SK-N-SH (cell line): ENCODE measurements at regions not wholly inside any gene's neighbourhood (a gene's known extent, or its start where the extent isn't known, plus 50 kb on each side); places are given as distances from the start of the nearest gene placed in this dataset.

Experiments
- CTCF ChIA-PET: fragments of 300-600, 350-600 bp; formaldehyde crosslinking; extraction: SDS; loops from one replicate; lab custom pipeline; 2021; lab: Yijun Ruan, JAX
- POLR2A ChIA-PET: fragments of 350-600 bp; sonication (Branson Sonifier 250); formaldehyde crosslinking; extraction: SDS; loops from one replicate; lab custom pipeline; 2020; ENCODE audit warnings: antibody characterized with exemption, inconsistent platforms; lab: Yijun Ruan, JAX
- DNase-seq: peaks from one replicate; pipeline ENCODE4 v3.0.0; 2012
- H2AFZ ChIP-seq: fragments of 200-600 bp; sonication (generic); 2 replicates; pipeline ENCODE4 v1.8.1; 2016; ENCODE audit warnings: antibody characterized with exemption, mild to moderate bottlenecking, low read depth
- H3F3A ChIP-seq: fragments of 200-600 bp; sonication (generic); replicated peaks from 2 replicates; pipeline ENCODE3; 2016; ENCODE audit warnings: antibody characterized with exemption, mild to moderate bottlenecking; ENCODE audit not compliant: insufficient read depth
- H3K27ac ChIP-seq, 2 experiments: fragments of 200-500 bp in 1 of 2; fragments of 200-600 bp in 1 of 2; sonication (Bioruptor generic) in 1 of 2; sonication (generic), shearing (Covaris generic) in 1 of 2; 2 replicates each; pipeline versions ENCODE4 v1.5.1 to v1.6.1; 2014 to 2016; ENCODE audit warnings: low read depth in 2 of 2, inconsistent platforms in 1 of 2, low read length in 1 of 2, mild to moderate bottlenecking in 1 of 2, mixed read lengths in 1 of 2
- H3K27me3 ChIP-seq: fragments of 200-600 bp; sonication (generic), shearing (Covaris generic); 2 replicates; pipeline ENCODE4 v1.6.1; 2016; ENCODE audit warnings: mixed run types; ENCODE audit not compliant: insufficient read depth
- H3K36me3 ChIP-seq, 2 experiments: fragments of 200-500 bp in 1 of 2; fragments of 200-600 bp in 1 of 2; sonication (Bioruptor generic) in 1 of 2; sonication (generic) in 1 of 2; replicated peaks in 1 of 2; 2 replicates each; pipeline versions ENCODE3 to v1.5.1; 2014 to 2016; ENCODE audit warnings: low read length in 1 of 2, mild to moderate bottlenecking in 1 of 2; ENCODE audit not compliant: insufficient read depth in 2 of 2, control insufficient read depth in 1 of 2
- H3K4me1 ChIP-seq, 2 experiments: fragments of 200-500 bp in 1 of 2; fragments of 200-600 bp in 1 of 2; sonication (Bioruptor generic) in 1 of 2; sonication (generic), shearing (Covaris generic) in 1 of 2; 2 replicates each; pipeline versions ENCODE4 v1.5.1 to v1.6.1; 2014 to 2016; ENCODE audit warnings: low read depth in 1 of 2, low read length in 1 of 2, mixed run types in 1 of 2; ENCODE audit not compliant: insufficient read depth in 2 of 2, control insufficient read depth in 1 of 2
- H3K4me2 ChIP-seq: fragments of 200-600 bp; sonication (generic), shearing (Covaris generic); 2 replicates; pipeline ENCODE4 v1.6.1; 2017; ENCODE audit warnings: mixed run types
- H3K4me3 ChIP-seq, 2 experiments: fragments of 200-500 bp in 1 of 2; fragments of 200-600 bp in 1 of 2; sonication (Bioruptor generic) in 1 of 2; sonication (generic), shearing (Covaris generic) in 1 of 2; 2 replicates each; pipeline versions ENCODE4 v1.5.1 to v1.8.1; 2014 to 2016; ENCODE audit warnings: low read depth in 2 of 2, inconsistent platforms in 1 of 2, low read length in 1 of 2, mild to moderate bottlenecking in 1 of 2, mixed read lengths in 1 of 2, moderate library complexity in 1 of 2
- H3K79me2 ChIP-seq: fragments of 200-600 bp; sonication (generic); 2 replicates; pipeline ENCODE4 v1.8.1; 2017; ENCODE audit warnings: mild to moderate bottlenecking; ENCODE audit not compliant: insufficient read depth
- H3K9ac ChIP-seq: fragments of 200-600 bp; sonication (generic); 2 replicates; pipeline ENCODE4 v1.6.1; 2017; ENCODE audit warnings: mixed run types
- H3K9me2 ChIP-seq: fragments of 200-600 bp; sonication (generic); 2 replicates; pipeline ENCODE4 v1.6.1; 2017; ENCODE audit warnings: mixed run types
- H3K9me3 ChIP-seq: fragments of 200-600 bp; sonication (generic); 2 replicates; pipeline ENCODE4 v1.6.1; 2017; ENCODE audit warnings: mixed run types, mild to moderate bottlenecking, moderate library complexity
- H4K20me1 ChIP-seq: fragments of 200-600 bp; sonication (generic); 2 replicates; pipeline ENCODE4 v1.6.1; 2017; ENCODE audit warnings: mild to moderate bottlenecking, mixed run types; ENCODE audit not compliant: insufficient read depth
- CHD2 ChIP-seq: fragments of 150-350 bp; IDR thresholded peaks from 2 replicates; pipeline ENCODE4 v1.6.1; 2018; ENCODE audit warnings: low read length; ENCODE audit not compliant: partially characterized antibody
- EZH2phosphoT487 ChIP-seq: fragments of 200-600 bp; sonication (generic); IDR thresholded peaks from 2 replicates; pipeline ENCODE4 v1.6.1; 2017; ENCODE audit warnings: low read depth, mixed run types, mild to moderate bottlenecking, antibody characterized with exemption, moderate library complexity, borderline replicate concordance
- FOSL2 ChIP-seq: IDR thresholded peaks from 2 replicates; pipeline ENCODE4 v1.4.0; 2012; ENCODE audit warnings: low read depth, mild to moderate bottlenecking, moderate library complexity, borderline replicate concordance
- GABPA ChIP-seq: IDR thresholded peaks from 2 replicates; pipeline ENCODE4 v1.4.0; 2012; ENCODE audit warnings: low read depth, mild to moderate bottlenecking
- GATA2 ChIP-seq: sonication (generic); formaldehyde crosslinking; IDR thresholded peaks from 2 replicates; pipeline ENCODE4 v1.5.0; 2020; ENCODE audit warnings: mild to moderate bottlenecking, missing genetic modification reagents
- NFIC ChIP-seq: IDR thresholded peaks from 2 replicates; pipeline ENCODE4 v1.4.0; 2012; ENCODE audit warnings: borderline replicate concordance
- NRF1 ChIP-seq: IDR thresholded peaks from 2 replicates; pipeline ENCODE4 v1.6.1; 2012; ENCODE audit warnings: low read depth, mild to moderate bottlenecking, low read length
- PBX3 ChIP-seq: IDR thresholded peaks from 2 replicates; pipeline ENCODE4; 2012
- RAD21 ChIP-seq: IDR thresholded peaks from 2 replicates; pipeline ENCODE4 v1.6.1; 2012; ENCODE audit warnings: mild to moderate bottlenecking, low read length
- RCOR1 ChIP-seq: fragments of 150-350 bp; IDR thresholded peaks from 2 replicates; pipeline ENCODE4 v1.6.1; 2017; ENCODE audit warnings: antibody characterized with exemption, low read length
- REST ChIP-seq: IDR thresholded peaks from 2 replicates; pipeline ENCODE4 v1.6.1; 2012; ENCODE audit warnings: mild to moderate bottlenecking, low read depth, low read length, moderate library complexity
- RFX5 ChIP-seq: IDR thresholded peaks from 2 replicates; pipeline ENCODE4 v1.6.1; 2012; ENCODE audit warnings: mild to moderate bottlenecking, improper control_type of control experiment, low read length
- RXRA ChIP-seq: IDR thresholded peaks from 2 replicates; pipeline ENCODE4 v1.4.0; 2012; ENCODE audit warnings: low read depth, mild to moderate bottlenecking, borderline replicate concordance
- SIN3A ChIP-seq: IDR thresholded peaks from 2 replicates; pipeline ENCODE4 v1.6.1; 2012; ENCODE audit warnings: low read depth, mild to moderate bottlenecking, low read length, moderate library complexity, borderline replicate concordance
- TAF1 ChIP-seq: IDR thresholded peaks from 2 replicates; pipeline ENCODE4 v1.6.1; 2012; ENCODE audit warnings: low read depth, mild to moderate bottlenecking, low read length, moderate library complexity, borderline replicate concordance
- USF2 ChIP-seq: fragments of 150-350 bp; IDR thresholded peaks from 2 replicates; pipeline ENCODE4 v1.6.1; 2017; ENCODE audit warnings: antibody characterized with exemption, low read length, low read depth, borderline replicate concordance
- WGBS: methylation state at CpG from one replicate; pipeline ENCODE4 v1.1.6; 2017; ENCODE audit warnings: low lambda C conversion rate; 5-methylcytosine and 5-hydroxymethylcytosine counted together

DNA sequence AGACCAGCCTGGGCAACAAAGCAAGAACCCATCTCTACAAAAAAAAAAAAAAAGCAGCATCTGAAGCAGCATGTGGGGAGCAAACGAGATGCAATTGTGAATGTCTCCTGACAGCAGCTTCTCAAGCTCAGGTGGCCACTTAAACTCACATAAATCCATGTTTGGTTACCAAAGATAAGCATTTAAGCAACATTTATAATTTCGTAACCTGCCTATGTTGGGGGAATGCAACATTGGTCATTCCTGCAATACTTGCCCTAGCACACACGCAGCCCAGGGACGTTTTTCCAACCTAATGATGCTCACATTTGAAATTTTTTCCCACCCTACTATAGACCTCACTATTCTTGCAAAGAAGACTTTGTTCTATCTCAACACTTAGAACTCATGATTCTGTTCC lies 113.3 kb downstream of the ZFP64 start:
- peaks cover 0 to 7% of the 10 kb centered on the region in 2 experiments; a peak in 1 of 4 replicates for H3K4me1 ChIP-seq
- H3K9me2 ChIP-seq: no peaks in the 10 kb centered on the region
- no peaks in the 10 kb centered on the region for H3K36me3 ChIP-seq
- POLR2A ChIA-PET: no interaction called here
- H3K79me2 ChIP-seq: no peaks in the 10 kb centered on the region
- no peak overlapping the region for H2AFZ ChIP-seq
- no peak for TF ChIP-seq TAF1
- no peak for TF ChIP-seq RFX5
- no peak for TF ChIP-seq RXRA
- no peak for TF ChIP-seq REST
- no peak for TF ChIP-seq RCOR1
- no peak for TF ChIP-seq NFIC
- no peak for TF ChIP-seq USF2
- TF ChIP-seq SIN3A: no peak
- no peak for TF ChIP-seq NRF1
- TF ChIP-seq PBX3: no peak
- no peak for TF ChIP-seq GABPA
- no peak for TF ChIP-seq GATA2 (CRISPR knock-in tag)
- TF ChIP-seq EZH2phosphoT487: no peak
- TF ChIP-seq RAD21: no peak
- no peak for TF ChIP-seq FOSL2
- TF ChIP-seq CHD2: no peak
- WGBS: 81% methylated on average over 4 of the region's 4 CpGs
- no peak overlapping the region for H3K4me2 ChIP-seq
- H3K27ac ChIP-seq: no peak overlapping the region
- H3K9ac ChIP-seq: no peak overlapping the region
- H3F3A ChIP-seq: peaks cover 4% of the 10 kb centered on the region
- no peaks in the 10 kb centered on the region for H3K27me3 ChIP-seq
- DNase-seq: no peak
- H4K20me1 ChIP-seq: no peaks in the 10 kb centered on the region
- no peak overlapping the region for H3K4me3 ChIP-seq
- no peaks in the 10 kb centered on the region for H3K9me3 ChIP-seq
- CTCF ChIA-PET: interaction anchor here (1.0 to 2.5 kb wide), 4 partner anchors 50 to 439 kb away, joined by 3 to 12 read pairs (median 3); no protein-coding TSS in a partner anchor
